NCI-H187 (cell line): ENCODE measurements at regions not wholly inside any gene's neighbourhood (a gene's known extent, or its start where the extent isn't known, plus 50 kb on each side); places are given as distances from the start of the nearest gene placed in this dataset.

ENCODE experiments used
- DNase-seq, 2 experiments: peaks; one replicate each; lab custom pipeline; 2025; lab: John Stamatoyannopoulos, UW

GRCh38 chr3:31427623-31428022, 105.1 kb upstream of the STT3B start:
- DNase-seq = no peak

GRCh38 chr3:31431321-31431720, 101.4 kb upstream of the STT3B start:
- no peak for DNase-seq

GRCh38 chr3:31432897-31433678, 99.6 kb upstream of the STT3B start:
- DNase-seq = no peak

GRCh38 chr3:31433679-31433992, 99.1 kb upstream of the STT3B start:
- DNase-seq = no peak

GRCh38 chr3:31434819-31435218, 97.9 kb upstream of the STT3B start:
- DNase-seq = no peak

- DNase-seq = no peak
Measured at GRCh38 chr3:31436830-31437229, 95.9 kb upstream of the STT3B start.

GRCh38 chr3:31438742-31439141, 94.0 kb upstream of the STT3B start:
- no peak for DNase-seq

- DNase-seq = no peak
Measured at GRCh38 chr3:31439890-31440750, 92.6 kb upstream of the STT3B start.

- DNase-seq = no peak
Measured at GRCh38 chr3:31440878-31441277, 91.8 kb upstream of the STT3B start.

GRCh38 chr3:31442755-31443154, 90.0 kb upstream of the STT3B start:
- no peak for DNase-seq

GRCh38 chr3:31444220-31445142, 88.2 kb upstream of the STT3B start:
- no peak for DNase-seq

- DNase-seq = no peak
Measured at GRCh38 chr3:31445701-31446100, 87.0 kb upstream of the STT3B start.

GRCh38 chr3:31448035-31448881, 84.5 kb upstream of the STT3B start:
- no peak for DNase-seq

GRCh38 chr3:31448882-31449243, 83.9 kb upstream of the STT3B start:
- DNase-seq = no peak

- no peak for DNase-seq
Measured at GRCh38 chr3:31449318-31449717, 83.4 kb upstream of the STT3B start.

- DNase-seq = no peak
Measured at GRCh38 chr3:31450345-31450744, 82.4 kb upstream of the STT3B start.

- no peak for DNase-seq
Measured at GRCh38 chr3:31452495-31453106, 80.1 kb upstream of the STT3B start.

- DNase-seq = no peak
Measured at GRCh38 chr3:31453430-31453829, 79.3 kb upstream of the STT3B start.

GRCh38 chr3:31455524-31455923, 77.2 kb upstream of the STT3B start:
- no peak for DNase-seq

GRCh38 chr3:31456373-31456772, 76.4 kb upstream of the STT3B start:
- DNase-seq = no peak

GRCh38 chr3:31461426-31461825, 71.3 kb upstream of the STT3B start:
- no peak for DNase-seq
